ENCODE measurements at regions not wholly inside any gene's neighbourhood (a gene's known extent, or its start where the extent isn't known, plus 50 kb on each side); places are given as distances from the start of the nearest gene placed in this dataset.

GRCh38 chr2:163983911-163984310 is 248.1 kb upstream of the FIGN start:
- WGBS, 2 donors (ENCODE audit: extremely low coverage in 2 of 2, insufficient read length in 2 of 2, insufficient replicate concordance in 1 of 2), result no CpG with 5 or more reads among the region's 2 CpGs

GRCh38 chr2:163982938-163983337 is 247.1 kb upstream of the FIGN start:
- H3K4ac ChIP-seq (ENCODE audit: low read length), result no peak overlapping the region
- H3K4me1 ChIP-seq (ENCODE audit: control insufficient read depth in 2 of 2, insufficient read depth in 1 of 2, low read depth in 1 of 2, low read length in 2 of 2), result peaks cover 7 to 18% of the 10 kb centered on the region in 2 donors
- no peak overlapping the region for H2BK15ac ChIP-seq (ENCODE audit: low read length)
- no peak overlapping the region for H3K18ac ChIP-seq (ENCODE audit: low read length)
- H3K36me3 ChIP-seq (replicated peaks in 1 of 2; ENCODE audit: control insufficient read depth in 2 of 2, insufficient read depth in 2 of 2, low read length in 2 of 2), result no peaks in the 10 kb centered on the region
- no peak overlapping the region for H3K9ac ChIP-seq (ENCODE audit: low read depth, low read length, poor library complexity)
- no peak for DNase-seq (ENCODE audit: low spot score)
- H2BK120ac ChIP-seq (ENCODE audit: low read depth, low read length), result no peak overlapping the region
- no peak overlapping the region for H2BK12ac ChIP-seq (ENCODE audit: low read length)
- no peak overlapping the region for H4K8ac ChIP-seq (ENCODE audit: low read depth, low read length)
- no peaks in the 10 kb centered on the region for H3K79me1 ChIP-seq (ENCODE audit: low read depth, low read length)
- no peak overlapping the region for H4K91ac ChIP-seq (ENCODE audit: low read depth, low read length, poor library complexity)
- H2AK5ac ChIP-seq (ENCODE audit: low read depth, low read length), result no peak overlapping the region
- no peak overlapping the region for H3K14ac ChIP-seq (ENCODE audit: low read length)
- no peak overlapping the region for H2BK5ac ChIP-seq (ENCODE audit: low read length)
- no peak overlapping the region for H3K4me2 ChIP-seq (ENCODE audit: insufficient read depth, low read length, poor library complexity, severe bottlenecking)
- H3K27ac ChIP-seq (replicated peaks; ENCODE audit: low read length), result no peak overlapping the region
- no peaks in the 10 kb centered on the region for H3K27me3 ChIP-seq (ENCODE audit: control insufficient read depth in 3 of 3, insufficient read depth in 3 of 3, low read depth in 1 of 3, low read length in 3 of 3)
- H3K9me3 ChIP-seq (replicated peaks in 1 of 2; ENCODE audit: control insufficient read depth in 2 of 2, insufficient read depth in 1 of 2, low read depth in 1 of 2, low read length in 2 of 2), result no peaks in the 10 kb centered on the region
- no peak overlapping the region for H2AFZ ChIP-seq (ENCODE audit: low read length)
- H3K23ac ChIP-seq (ENCODE audit: low read depth, low read length, poor library complexity), result no peak overlapping the region
- no peak overlapping the region for H3K4me3 ChIP-seq (ENCODE audit: low read length in 2 of 2)

More at GRCh38 chr2:163983911-163984310, 248.1 kb upstream of the FIGN start:
- no peak overlapping the region for H3K23ac ChIP-seq (ENCODE audit: low read depth, low read length, poor library complexity)
- peaks cover 8 to 18% of the 10 kb centered on the region in 2 donors for H3K4me1 ChIP-seq (ENCODE audit: control insufficient read depth in 2 of 2, insufficient read depth in 1 of 2, low read depth in 1 of 2, low read length in 2 of 2)
- H3K4me3 ChIP-seq (ENCODE audit: low read length in 2 of 2), result no peak overlapping the region
- H2BK120ac ChIP-seq (ENCODE audit: low read depth, low read length), result no peak overlapping the region
- H3K18ac ChIP-seq (ENCODE audit: low read length), result no peak overlapping the region
- H2BK12ac ChIP-seq (ENCODE audit: low read length), result no peak overlapping the region
- H3K27me3 ChIP-seq (ENCODE audit: control insufficient read depth in 3 of 3, insufficient read depth in 3 of 3, low read depth in 1 of 3, low read length in 3 of 3), result no peaks in the 10 kb centered on the region
- no peak overlapping the region for H3K4me2 ChIP-seq (ENCODE audit: insufficient read depth, low read length, poor library complexity, severe bottlenecking)
- H3K14ac ChIP-seq (ENCODE audit: low read length), result no peak overlapping the region
- H3K27ac ChIP-seq (replicated peaks; ENCODE audit: low read length), result no peak overlapping the region
- no peak overlapping the region for H3K4ac ChIP-seq (ENCODE audit: low read length)
- H2AFZ ChIP-seq (ENCODE audit: low read length), result no peak overlapping the region
- H3K9me3 ChIP-seq (replicated peaks in 1 of 2; ENCODE audit: control insufficient read depth in 2 of 2, insufficient read depth in 1 of 2, low read depth in 1 of 2, low read length in 2 of 2), result no peaks in the 10 kb centered on the region
- H2BK15ac ChIP-seq (ENCODE audit: low read length), result no peak overlapping the region
- no peak overlapping the region for H4K8ac ChIP-seq (ENCODE audit: low read depth, low read length)
- no peak overlapping the region for H3K9ac ChIP-seq (ENCODE audit: low read depth, low read length, poor library complexity)
- no peak overlapping the region for H2AK5ac ChIP-seq (ENCODE audit: low read depth, low read length)
- H3K36me3 ChIP-seq (replicated peaks in 1 of 2; ENCODE audit: control insufficient read depth in 2 of 2, insufficient read depth in 2 of 2, low read length in 2 of 2), result no peaks in the 10 kb centered on the region
- H2BK5ac ChIP-seq (ENCODE audit: low read length), result no peak overlapping the region
- DNase-seq (ENCODE audit: low spot score), result no peak
- no peaks in the 10 kb centered on the region for H3K79me1 ChIP-seq (ENCODE audit: low read depth, low read length)
- H4K91ac ChIP-seq (ENCODE audit: low read depth, low read length, poor library complexity), result no peak overlapping the region

GRCh38 chr2:163974766-163975165 is 239.0 kb upstream of the FIGN start:
- no peak overlapping the region for H3K4me3 ChIP-seq (ENCODE audit: low read length in 2 of 2)
- H3K79me1 ChIP-seq (ENCODE audit: low read depth, low read length), result no peaks in the 10 kb centered on the region
- WGBS, 2 donors (ENCODE audit: extremely low coverage in 2 of 2, insufficient read length in 2 of 2, insufficient replicate concordance in 1 of 2), result no CpG with 5 or more reads among the region's 1 CpG
- no peak overlapping the region for H3K23ac ChIP-seq (ENCODE audit: low read depth, low read length, poor library complexity)
- H2AK5ac ChIP-seq (ENCODE audit: low read depth, low read length), result no peak overlapping the region
- H3K18ac ChIP-seq (ENCODE audit: low read length), result no peak overlapping the region
- H2BK120ac ChIP-seq (ENCODE audit: low read depth, low read length), result no peak overlapping the region
- H3K4me1 ChIP-seq (ENCODE audit: control insufficient read depth in 2 of 2, insufficient read depth in 1 of 2, low read depth in 1 of 2, low read length in 2 of 2), result no peaks in the 10 kb centered on the region
- H3K9ac ChIP-seq (ENCODE audit: low read depth, low read length, poor library complexity), result no peak overlapping the region
- DNase-seq (ENCODE audit: low spot score), result no peak
- no peak overlapping the region for H2BK12ac ChIP-seq (ENCODE audit: low read length)
- no peak overlapping the region for H4K91ac ChIP-seq (ENCODE audit: low read depth, low read length, poor library complexity)
- no peaks in the 10 kb centered on the region for H3K36me3 ChIP-seq (replicated peaks in 1 of 2; ENCODE audit: control insufficient read depth in 2 of 2, insufficient read depth in 2 of 2, low read length in 2 of 2)
- H3K4ac ChIP-seq (ENCODE audit: low read length), result no peak overlapping the region
- H3K27ac ChIP-seq (replicated peaks; ENCODE audit: low read length), result no peak overlapping the region
- H3K14ac ChIP-seq (ENCODE audit: low read length), result no peak overlapping the region
- H3K4me2 ChIP-seq (ENCODE audit: insufficient read depth, low read length, poor library complexity, severe bottlenecking), result no peak overlapping the region
- H2BK5ac ChIP-seq (ENCODE audit: low read length), result no peak overlapping the region
- no peaks in the 10 kb centered on the region for H3K27me3 ChIP-seq (ENCODE audit: control insufficient read depth in 3 of 3, insufficient read depth in 3 of 3, low read depth in 1 of 3, low read length in 3 of 3)
- H3K9me3 ChIP-seq (replicated peaks in 1 of 2; ENCODE audit: control insufficient read depth in 2 of 2, insufficient read depth in 1 of 2, low read depth in 1 of 2, low read length in 2 of 2), result no peaks in the 10 kb centered on the region
- no peak overlapping the region for H2BK15ac ChIP-seq (ENCODE audit: low read length)
- H4K8ac ChIP-seq (ENCODE audit: low read depth, low read length), result no peak overlapping the region
- H2AFZ ChIP-seq (ENCODE audit: low read length), result no peak overlapping the region

GRCh38 chr2:163970058-163970813 is 234.4 kb upstream of the FIGN start:
- no peak overlapping the region for H2BK5ac ChIP-seq (ENCODE audit: low read length)
- no peak overlapping the region for H3K23ac ChIP-seq (ENCODE audit: low read depth, low read length, poor library complexity)
- H2BK120ac ChIP-seq (ENCODE audit: low read depth, low read length), result no peak overlapping the region
- no peak overlapping the region for H3K14ac ChIP-seq (ENCODE audit: low read length)
- H4K91ac ChIP-seq (ENCODE audit: low read depth, low read length, poor library complexity), result no peak overlapping the region
- no peak for DNase-seq (ENCODE audit: low spot score)
- H3K4me2 ChIP-seq (ENCODE audit: insufficient read depth, low read length, poor library complexity, severe bottlenecking), result no peak overlapping the region
- no peaks in the 10 kb centered on the region for H3K9me3 ChIP-seq (replicated peaks in 1 of 2; ENCODE audit: control insufficient read depth in 2 of 2, insufficient read depth in 1 of 2, low read depth in 1 of 2, low read length in 2 of 2)
- H3K4ac ChIP-seq (ENCODE audit: low read length), result no peak overlapping the region
- no peak overlapping the region for H3K18ac ChIP-seq (ENCODE audit: low read length)
- no peak overlapping the region for H3K4me3 ChIP-seq (ENCODE audit: low read length in 2 of 2)
- no CpG with 5 or more reads among the region's 4 CpGs for WGBS, 2 donors (ENCODE audit: extremely low coverage in 2 of 2, insufficient read length in 2 of 2, insufficient replicate concordance in 1 of 2)
- no peaks in the 10 kb centered on the region for H3K27me3 ChIP-seq (ENCODE audit: control insufficient read depth in 3 of 3, insufficient read depth in 3 of 3, low read depth in 1 of 3, low read length in 3 of 3)
- no peak overlapping the region for H3K9ac ChIP-seq (ENCODE audit: low read depth, low read length, poor library complexity)
- no peak overlapping the region for H3K27ac ChIP-seq (replicated peaks; ENCODE audit: low read length)
- H4K8ac ChIP-seq (ENCODE audit: low read depth, low read length), result no peak overlapping the region
- no peak overlapping the region for H2BK15ac ChIP-seq (ENCODE audit: low read length)
- H2AFZ ChIP-seq (ENCODE audit: low read length), result no peak overlapping the region
- H3K4me1 ChIP-seq (ENCODE audit: control insufficient read depth in 2 of 2, insufficient read depth in 1 of 2, low read depth in 1 of 2, low read length in 2 of 2), result no peaks in the 10 kb centered on the region
- no peaks in the 10 kb centered on the region for H3K36me3 ChIP-seq (replicated peaks in 1 of 2; ENCODE audit: control insufficient read depth in 2 of 2, insufficient read depth in 2 of 2, low read length in 2 of 2)
- H3K79me1 ChIP-seq (ENCODE audit: low read depth, low read length), result no peaks in the 10 kb centered on the region
- H2BK12ac ChIP-seq (ENCODE audit: low read length), result no peak overlapping the region
- H2AK5ac ChIP-seq (ENCODE audit: low read depth, low read length), result no peak overlapping the region

Data from neuronal stem cell (in vitro differentiated cells).